ENCODE measurements at regions not wholly inside any gene's neighbourhood (a gene's known extent, or its start where the extent isn't known, plus 50 kb on each side); places are given as distances from the start of the nearest gene placed in this dataset.

GRCh38 chr7:47097431-47097830, 484.5 kb downstream of the TNS3 start:
- TF ChIP-seq, protein P1, sequence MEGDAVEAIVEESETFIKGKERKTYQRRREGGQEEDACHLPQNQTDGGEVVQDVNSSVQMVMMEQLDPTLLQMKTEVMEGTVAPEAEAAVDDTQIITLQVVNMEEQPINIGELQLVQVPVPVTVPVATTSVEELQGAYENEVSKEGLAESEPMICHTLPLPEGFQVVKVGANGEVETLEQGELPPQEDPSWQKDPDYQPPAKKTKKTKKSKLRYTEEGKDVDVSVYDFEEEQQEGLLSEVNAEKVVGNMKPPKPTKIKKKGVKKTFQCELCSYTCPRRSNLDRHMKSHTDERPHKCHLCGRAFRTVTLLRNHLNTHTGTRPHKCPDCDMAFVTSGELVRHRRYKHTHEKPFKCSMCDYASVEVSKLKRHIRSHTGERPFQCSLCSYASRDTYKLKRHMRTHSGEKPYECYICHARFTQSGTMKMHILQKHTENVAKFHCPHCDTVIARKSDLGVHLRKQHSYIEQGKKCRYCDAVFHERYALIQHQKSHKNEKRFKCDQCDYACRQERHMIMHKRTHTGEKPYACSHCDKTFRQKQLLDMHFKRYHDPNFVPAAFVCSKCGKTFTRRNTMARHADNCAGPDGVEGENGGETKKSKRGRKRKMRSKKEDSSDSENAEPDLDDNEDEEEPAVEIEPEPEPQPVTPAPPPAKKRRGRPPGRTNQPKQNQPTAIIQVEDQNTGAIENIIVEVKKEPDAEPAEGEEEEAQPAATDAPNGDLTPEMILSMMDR (IDR thresholded peaks at IDR 0.05), result no peak
- TF ChIP-seq EZH2 (IDR thresholded peaks at IDR 0.05) (no peak), EZH2phosphoT487 (IDR thresholded peaks at IDR 0.05) (no peak)
